Activated CD4-positive, alpha-beta T cell treated with anti-CD3 and anti-CD28 coated beads, Interleukin-10, Interleukin-2, amounts not matched to agents 100 ng/mL and 50 ng/mL, durations not matched to agents 16 hours and 8 hours (primary cell): ENCODE measurements at regions not wholly inside any gene's neighbourhood (a gene's known extent, or its start where the extent isn't known, plus 50 kb on each side); places are given as distances from the start of the nearest gene placed in this dataset.
"Not testable (repeated sequence)": the region's sequence is repeated elsewhere in the genome, so short reads cannot be mapped to it uniquely, and the experiment has no call there.

Experiments used
- DNase-seq: peaks from one replicate; pipeline ENCODE4 v3.0.0-alpha.2; 2020

- no peak for DNase-seq
These were observed 307.4 kb downstream of the NPHP4 start for GRCh38 chr1:5684791-5685190.

- no peak for DNase-seq
These were observed 308.8 kb downstream of the NPHP4 start for GRCh38 chr1:5683446-5683845.

- no peak for DNase-seq
These were observed 309.5 kb downstream of the NPHP4 start for GRCh38 chr1:5682626-5683225.

GRCh38 chr1:5681654-5682053, 310.6 kb downstream of the NPHP4 start:
- DNase-seq = no peak

- no peak for DNase-seq
These were observed 311.6 kb downstream of the NPHP4 start for GRCh38 chr1:5680600-5680999.

GRCh38 chr1:5678759-5679158, 313.5 kb downstream of the NPHP4 start:
- no peak for DNase-seq

- not testable (repeated sequence) for DNase-seq
These were observed 319.9 kb downstream of the NPHP4 start for GRCh38 chr1:5672355-5672754.

- DNase-seq = no peak
These were observed 321.5 kb downstream of the NPHP4 start for GRCh38 chr1:5670590-5671350.

GRCh38 chr1:5667513-5668325, 324.5 kb downstream of the NPHP4 start:
- DNase-seq = no peak

- DNase-seq = no peak
These were observed 327.0 kb downstream of the NPHP4 start for GRCh38 chr1:5664906-5665875.

GRCh38 chr1:5664081-5664768, 328.0 kb downstream of the NPHP4 start:
- no peak for DNase-seq

GRCh38 chr1:5662744-5663126, 329.5 kb downstream of the NPHP4 start:
- DNase-seq = no peak

GRCh38 chr1:5662086-5662743, 330.0 kb downstream of the NPHP4 start:
- no peak for DNase-seq

GRCh38 chr1:5661196-5662085, 330.8 kb downstream of the NPHP4 start:
- no peak for DNase-seq

GRCh38 chr1:5660141-5660935, 331.9 kb downstream of the NPHP4 start:
- DNase-seq = no peak

GRCh38 chr1:5659606-5660005, 332.6 kb downstream of the NPHP4 start:
- DNase-seq = no peak

- DNase-seq = no peak
These were observed 333.6 kb downstream of the NPHP4 start for GRCh38 chr1:5658340-5659316.
